ENCODE measurements at regions not wholly inside any gene's neighbourhood (a gene's known extent, or its start where the extent isn't known, plus 50 kb on each side); places are given as distances from the start of the nearest gene placed in this dataset.

DNA sequence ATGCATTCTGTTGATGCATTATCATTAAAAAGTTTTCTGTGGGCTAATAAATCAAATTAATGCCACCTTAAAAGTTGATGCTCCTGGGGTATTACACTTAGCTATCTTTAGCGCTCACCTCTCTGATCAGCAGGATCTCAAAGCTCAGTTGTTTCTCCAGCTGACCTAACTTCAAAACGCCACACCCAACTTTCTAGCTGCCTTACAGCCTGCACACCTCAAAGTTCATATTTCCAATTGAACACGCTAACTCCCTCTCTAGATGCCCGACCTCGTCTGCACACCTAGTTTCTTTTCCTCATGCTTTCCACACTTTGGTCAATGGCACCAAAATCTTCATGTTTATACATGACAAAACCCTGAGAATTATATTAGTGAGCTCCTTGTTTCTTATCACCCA, 98.2 kb upstream of the AGTR1 start:
- Histone ChIP-seq H3K27ac (no peak overlapping the region), H3K4me1 (peaks cover 6% of the 10 kb centered on the region), H3K27me3 (no peaks in the 10 kb centered on the region), H3K9me3 (no peaks in the 10 kb centered on the region), H3K36me3 (ENCODE audit: low read depth, missing control alignments) (no peaks in the 10 kb centered on the region), H3K4me3 (no peak overlapping the region)
- DNase-seq, result no peak
- WGBS, 2 donors, result 96% methylated on average over 5 of the region's 5 CpGs
- intact Hi-C loops (cut with DNase I; ENCODE audit: low total_unique reads), result no loop called here
- TF ChIP-seq POLR2A (IDR thresholded peaks at IDR 0.05) (no peak), CTCF (IDR thresholded peaks at IDR 0.05) (no peak)

DNA sequence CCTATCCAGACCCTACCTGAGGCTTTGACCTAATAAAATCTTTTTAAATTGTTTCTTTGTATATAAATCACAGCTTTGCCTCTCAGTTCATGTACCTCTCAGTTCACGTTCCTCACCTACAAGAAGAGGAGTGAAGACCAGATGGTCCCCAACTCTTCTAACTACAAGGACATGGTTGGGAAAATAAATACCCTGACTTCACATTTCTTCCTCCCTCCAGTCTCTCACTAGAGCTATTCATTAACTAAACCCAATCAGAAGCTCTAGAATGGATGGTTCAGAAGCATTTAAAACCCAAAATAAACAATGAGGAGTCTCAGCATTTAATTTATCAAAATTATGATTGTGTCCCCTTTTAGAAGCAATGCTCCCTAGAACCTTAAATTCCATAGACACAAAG, 97.3 kb upstream of the AGTR1 start:
- 64 to 71% methylated on average over 1 of the region's 1 CpG for WGBS, 2 donors
- no peaks in the 10 kb centered on the region for H3K36me3 ChIP-seq (ENCODE audit: low read depth, missing control alignments)
- H3K4me3 ChIP-seq, result no peak overlapping the region
- no peak for DNase-seq
- H3K27me3 ChIP-seq, result no peaks in the 10 kb centered on the region
- intact Hi-C loops (cut with DNase I; ENCODE audit: low total_unique reads), result no loop called here
- peaks cover 6% of the 10 kb centered on the region for H3K4me1 ChIP-seq
- TF ChIP-seq POLR2A (IDR thresholded peaks at IDR 0.05) (no peak), CTCF (IDR thresholded peaks at IDR 0.05) (no peak)
- H3K9me3 ChIP-seq, result no peaks in the 10 kb centered on the region
- no peak overlapping the region for H3K27ac ChIP-seq

DNA sequence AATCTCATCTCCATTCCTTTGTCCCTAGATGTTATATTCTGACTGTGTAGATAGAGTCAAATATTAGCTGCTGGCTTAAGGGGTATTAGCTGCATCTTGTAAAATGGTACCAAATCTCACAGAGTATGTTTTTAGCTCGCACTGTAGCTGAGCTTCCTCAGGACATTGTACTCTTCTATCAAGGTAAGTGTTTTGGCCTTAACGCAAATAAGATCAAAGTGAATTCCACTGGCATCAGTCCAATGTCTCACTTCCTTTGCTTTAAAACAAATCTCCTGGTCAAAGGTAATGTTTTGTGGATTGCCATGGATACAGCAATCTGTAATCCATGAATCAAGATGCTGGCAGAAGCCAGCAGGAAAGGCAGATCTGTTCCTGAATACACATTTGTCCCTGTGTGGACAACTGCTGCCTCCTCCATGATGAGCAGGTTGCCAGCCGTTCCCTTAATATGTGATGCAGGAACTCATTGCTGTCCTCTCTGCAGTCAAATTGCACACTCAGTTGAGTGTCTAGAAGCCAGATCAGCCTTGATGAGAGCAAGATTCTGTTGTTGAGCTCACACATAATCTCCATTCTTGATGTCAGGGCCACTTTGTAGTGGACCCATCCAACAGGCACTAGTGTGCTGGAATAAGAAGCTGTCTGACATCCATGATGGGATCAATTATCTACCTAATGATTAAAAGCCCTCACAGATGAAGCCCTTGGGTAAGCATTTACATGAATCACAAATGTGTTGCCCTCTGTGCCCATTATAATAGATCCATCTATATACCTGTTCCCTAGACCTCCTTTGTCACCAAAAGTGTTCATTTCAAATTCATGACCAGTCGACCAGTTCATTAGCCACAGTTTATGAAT, 96.6 kb upstream of the AGTR1 start:
- no peak overlapping the region for H3K27ac ChIP-seq
- TF ChIP-seq POLR2A (IDR thresholded peaks at IDR 0.05), result no peak
- no peak for TF ChIP-seq CTCF (IDR thresholded peaks at IDR 0.05)
- intact Hi-C loops (cut with DNase I; ENCODE audit: low total_unique reads), result no loop called here
- H3K9me3 ChIP-seq, result no peaks in the 10 kb centered on the region
- no peaks in the 10 kb centered on the region for H3K36me3 ChIP-seq (ENCODE audit: low read depth, missing control alignments)
- peaks cover 6% of the 10 kb centered on the region for H3K4me1 ChIP-seq
- no peak for DNase-seq
- H3K27me3 ChIP-seq, result no peaks in the 10 kb centered on the region
- 71 to 83% methylated on average over 4 of the region's 4 CpGs for WGBS, 2 donors
- no peak overlapping the region for H3K4me3 ChIP-seq

DNA sequence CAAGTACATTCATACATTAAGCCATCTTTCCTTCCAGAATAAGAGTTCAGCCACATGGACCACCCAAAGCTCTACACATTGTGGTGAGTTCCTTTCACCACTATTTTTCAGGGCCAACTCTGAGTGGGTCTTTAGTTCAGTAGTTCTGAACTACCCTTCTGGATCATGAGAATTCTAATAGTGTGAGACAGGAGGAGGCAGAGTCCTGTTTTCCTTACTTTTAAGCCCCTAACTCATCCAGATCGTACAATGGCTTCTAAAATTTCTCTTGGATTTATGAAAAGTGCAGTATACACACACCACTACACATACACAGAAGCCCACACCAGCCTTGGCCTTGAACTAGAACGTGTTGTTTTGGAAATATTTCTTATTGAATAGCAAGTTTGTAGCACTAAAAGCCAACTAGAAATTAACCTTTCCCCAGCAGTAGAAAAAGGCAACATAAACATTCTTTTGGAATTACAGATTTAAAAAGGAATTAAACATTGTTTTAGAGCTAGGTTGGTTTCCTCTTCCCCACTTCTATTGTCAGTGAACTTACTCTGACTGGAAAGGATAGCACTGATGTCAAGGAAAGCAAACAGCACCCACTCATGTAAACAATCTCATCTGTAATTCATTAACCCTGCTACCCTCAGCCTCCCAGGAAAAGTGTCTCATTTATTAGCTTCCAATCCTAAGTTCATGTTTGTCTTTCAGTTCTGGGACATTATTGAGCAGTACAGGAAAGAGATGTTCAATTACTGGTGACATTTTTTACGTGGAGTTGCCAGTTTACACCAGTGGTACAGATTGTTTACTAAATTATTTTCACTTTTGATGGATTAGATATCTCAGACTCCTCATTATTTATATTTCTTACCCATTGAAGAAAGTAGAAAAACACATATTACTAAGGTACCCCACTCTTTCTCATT, 95.7 kb upstream of the AGTR1 start:
- H3K9me3 ChIP-seq, result no peaks in the 10 kb centered on the region
- no peak overlapping the region for H3K4me3 ChIP-seq
- 41 to 42% methylated on average over 3 of the region's 3 CpGs for WGBS, 2 donors
- no peaks in the 10 kb centered on the region for H3K36me3 ChIP-seq (ENCODE audit: low read depth, missing control alignments)
- H3K27ac ChIP-seq, result peak overlapping the region in 1 of 2 donors; percentile 31
- TF ChIP-seq POLR2A (IDR thresholded peaks at IDR 0.05) (no peak), CTCF (IDR thresholded peaks at IDR 0.05) (no peak)
- no peaks in the 10 kb centered on the region for H3K27me3 ChIP-seq
- intact Hi-C loops (cut with DNase I; ENCODE audit: low total_unique reads), result no loop called here
- H3K4me1 ChIP-seq, result peaks cover 6% of the 10 kb centered on the region
- no peak for DNase-seq
